ENCODE measurements at regions not wholly inside any gene's neighbourhood (a gene's known extent, or its start where the extent isn't known, plus 50 kb on each side); places are given as distances from the start of the nearest gene placed in this dataset.

GRCh38 chr1:25068829-25069228 is 138.8 kb upstream of the RUNX3 start:
- H3K9ac ChIP-seq (ENCODE audit: low read depth in 1 of 2, low read length in 2 of 2): no peak overlapping the region
- no peaks in the 10 kb centered on the region for H3K4me1 ChIP-seq (ENCODE audit: control insufficient read depth in 1 of 2, insufficient read depth in 2 of 2, low read length in 2 of 2)
- H3K4me3 ChIP-seq (ENCODE audit: low read depth in 1 of 2, low read length in 2 of 2): no peak overlapping the region
- H3K27ac ChIP-seq (ENCODE audit: low read depth, low read length): no peak overlapping the region
- H3K9me3 ChIP-seq (ENCODE audit: control insufficient read depth in 1 of 2, low read length in 2 of 2): no peaks in the 10 kb centered on the region
- H3K36me3 ChIP-seq (ENCODE audit: control insufficient read depth in 1 of 2, insufficient read depth in 2 of 2, low read length in 2 of 2): no peaks in the 10 kb centered on the region
- H3K27me3 ChIP-seq (ENCODE audit: control insufficient read depth in 1 of 2, insufficient read depth in 2 of 2, low read length in 2 of 2): no peaks in the 10 kb centered on the region

GRCh38 chr1:25068316-25068715 is 138.2 kb upstream of the RUNX3 start:
- Histone ChIP-seq H3K27me3 (ENCODE audit: control insufficient read depth in 1 of 2, insufficient read depth in 2 of 2, low read length in 2 of 2) (no peaks in the 10 kb centered on the region), H3K9me3 (ENCODE audit: control insufficient read depth in 1 of 2, low read length in 2 of 2) (no peaks in the 10 kb centered on the region), H3K4me3 (ENCODE audit: low read depth in 1 of 2, low read length in 2 of 2) (no peak overlapping the region), H3K9ac (ENCODE audit: low read depth in 1 of 2, low read length in 2 of 2) (no peak overlapping the region), H3K4me1 (ENCODE audit: control insufficient read depth in 1 of 2, insufficient read depth in 2 of 2, low read length in 2 of 2) (no peaks in the 10 kb centered on the region), H3K27ac (ENCODE audit: low read depth, low read length) (no peak overlapping the region), H3K36me3 (ENCODE audit: control insufficient read depth in 1 of 2, insufficient read depth in 2 of 2, low read length in 2 of 2) (no peaks in the 10 kb centered on the region)

- no peak overlapping the region for H3K4me3 ChIP-seq (ENCODE audit: low read depth in 1 of 2, low read length in 2 of 2)
- no peaks in the 10 kb centered on the region for H3K27me3 ChIP-seq (ENCODE audit: control insufficient read depth in 1 of 2, insufficient read depth in 2 of 2, low read length in 2 of 2)
- H3K27ac ChIP-seq (ENCODE audit: low read depth, low read length): no peak overlapping the region
- H3K9ac ChIP-seq (ENCODE audit: low read depth in 1 of 2, low read length in 2 of 2): no peak overlapping the region
- no peaks in the 10 kb centered on the region for H3K36me3 ChIP-seq (ENCODE audit: control insufficient read depth in 1 of 2, insufficient read depth in 2 of 2, low read length in 2 of 2)
- no peaks in the 10 kb centered on the region for H3K9me3 ChIP-seq (ENCODE audit: control insufficient read depth in 1 of 2, low read length in 2 of 2)
- no peaks in the 10 kb centered on the region for H3K4me1 ChIP-seq (ENCODE audit: control insufficient read depth in 1 of 2, insufficient read depth in 2 of 2, low read length in 2 of 2)
Measured at GRCh38 chr1:25067518-25068251, 137.6 kb upstream of the RUNX3 start.

GRCh38 chr1:25066731-25067517 is 136.8 kb upstream of the RUNX3 start:
- no peaks in the 10 kb centered on the region for H3K27me3 ChIP-seq (ENCODE audit: control insufficient read depth in 1 of 2, insufficient read depth in 2 of 2, low read length in 2 of 2)
- no peaks in the 10 kb centered on the region for H3K36me3 ChIP-seq (ENCODE audit: control insufficient read depth in 1 of 2, insufficient read depth in 2 of 2, low read length in 2 of 2)
- H3K9me3 ChIP-seq (ENCODE audit: control insufficient read depth in 1 of 2, low read length in 2 of 2): no peaks in the 10 kb centered on the region
- H3K4me1 ChIP-seq (ENCODE audit: control insufficient read depth in 1 of 2, insufficient read depth in 2 of 2, low read length in 2 of 2): no peaks in the 10 kb centered on the region
- H3K9ac ChIP-seq (ENCODE audit: low read depth in 1 of 2, low read length in 2 of 2): no peak overlapping the region
- H3K4me3 ChIP-seq (ENCODE audit: low read depth in 1 of 2, low read length in 2 of 2): no peak overlapping the region
- no peak overlapping the region for H3K27ac ChIP-seq (ENCODE audit: low read depth, low read length)

- H3K27ac ChIP-seq (ENCODE audit: low read depth, low read length): no peak overlapping the region
- no peak overlapping the region for H3K9ac ChIP-seq (ENCODE audit: low read depth in 1 of 2, low read length in 2 of 2)
- no peaks in the 10 kb centered on the region for H3K9me3 ChIP-seq (ENCODE audit: control insufficient read depth in 1 of 2, low read length in 2 of 2)
- H3K4me3 ChIP-seq (ENCODE audit: low read depth in 1 of 2, low read length in 2 of 2): no peak overlapping the region
- H3K36me3 ChIP-seq (ENCODE audit: control insufficient read depth in 1 of 2, insufficient read depth in 2 of 2, low read length in 2 of 2): no peaks in the 10 kb centered on the region
- no peaks in the 10 kb centered on the region for H3K4me1 ChIP-seq (ENCODE audit: control insufficient read depth in 1 of 2, insufficient read depth in 2 of 2, low read length in 2 of 2)
- H3K27me3 ChIP-seq (ENCODE audit: control insufficient read depth in 1 of 2, insufficient read depth in 2 of 2, low read length in 2 of 2): no peaks in the 10 kb centered on the region
Measured at GRCh38 chr1:25066256-25066655, 136.2 kb upstream of the RUNX3 start.

- H3K9me3 ChIP-seq (ENCODE audit: control insufficient read depth in 1 of 2, low read length in 2 of 2): no peaks in the 10 kb centered on the region
- no peak overlapping the region for H3K27ac ChIP-seq (ENCODE audit: low read depth, low read length)
- H3K4me3 ChIP-seq (ENCODE audit: low read depth in 1 of 2, low read length in 2 of 2): no peak overlapping the region
- H3K27me3 ChIP-seq (ENCODE audit: control insufficient read depth in 1 of 2, insufficient read depth in 2 of 2, low read length in 2 of 2): no peaks in the 10 kb centered on the region
- H3K36me3 ChIP-seq (ENCODE audit: control insufficient read depth in 1 of 2, insufficient read depth in 2 of 2, low read length in 2 of 2): no peaks in the 10 kb centered on the region
- no peak overlapping the region for H3K9ac ChIP-seq (ENCODE audit: low read depth in 1 of 2, low read length in 2 of 2)
- no peaks in the 10 kb centered on the region for H3K4me1 ChIP-seq (ENCODE audit: control insufficient read depth in 1 of 2, insufficient read depth in 2 of 2, low read length in 2 of 2)
Measured at GRCh38 chr1:25065795-25066238, 135.7 kb upstream of the RUNX3 start.

- H3K27me3 ChIP-seq (ENCODE audit: control insufficient read depth in 1 of 2, insufficient read depth in 2 of 2, low read length in 2 of 2): no peaks in the 10 kb centered on the region
- no peak overlapping the region for H3K4me3 ChIP-seq (ENCODE audit: low read depth in 1 of 2, low read length in 2 of 2)
- no peaks in the 10 kb centered on the region for H3K9me3 ChIP-seq (ENCODE audit: control insufficient read depth in 1 of 2, low read length in 2 of 2)
- H3K27ac ChIP-seq (ENCODE audit: low read depth, low read length): no peak overlapping the region
- no peaks in the 10 kb centered on the region for H3K4me1 ChIP-seq (ENCODE audit: control insufficient read depth in 1 of 2, insufficient read depth in 2 of 2, low read length in 2 of 2)
- H3K9ac ChIP-seq (ENCODE audit: low read depth in 1 of 2, low read length in 2 of 2): no peak overlapping the region
- H3K36me3 ChIP-seq (ENCODE audit: control insufficient read depth in 1 of 2, insufficient read depth in 2 of 2, low read length in 2 of 2): no peaks in the 10 kb centered on the region
Measured at GRCh38 chr1:25065321-25065721, 135.2 kb upstream of the RUNX3 start.

GRCh38 chr1:25064465-25065240 is 134.6 kb upstream of the RUNX3 start:
- Histone ChIP-seq H3K4me3 (ENCODE audit: low read depth in 1 of 2, low read length in 2 of 2) (no peak overlapping the region), H3K36me3 (ENCODE audit: control insufficient read depth in 1 of 2, insufficient read depth in 2 of 2, low read length in 2 of 2) (no peaks in the 10 kb centered on the region)

GRCh38 chr1:25063591-25064416 is 133.7 kb upstream of the RUNX3 start:
- Histone ChIP-seq H3K4me3 (ENCODE audit: low read depth in 1 of 2, low read length in 2 of 2) (no peak overlapping the region), H3K36me3 (ENCODE audit: control insufficient read depth in 1 of 2, insufficient read depth in 2 of 2, low read length in 2 of 2) (no peaks in the 10 kb centered on the region), H3K27ac (ENCODE audit: low read depth, low read length) (no peak overlapping the region), H3K9ac (ENCODE audit: low read depth in 1 of 2, low read length in 2 of 2) (no peak overlapping the region), H3K4me1 (ENCODE audit: control insufficient read depth in 1 of 2, insufficient read depth in 2 of 2, low read length in 2 of 2) (no peaks in the 10 kb centered on the region), H3K9me3 (ENCODE audit: control insufficient read depth in 1 of 2, low read length in 2 of 2) (no peaks in the 10 kb centered on the region), H3K27me3 (ENCODE audit: control insufficient read depth in 1 of 2, insufficient read depth in 2 of 2, low read length in 2 of 2) (no peaks in the 10 kb centered on the region)

More at GRCh38 chr1:25064465-25065240, 134.6 kb upstream of the RUNX3 start:
- Histone ChIP-seq H3K27me3 (ENCODE audit: control insufficient read depth in 1 of 2, insufficient read depth in 2 of 2, low read length in 2 of 2) (no peaks in the 10 kb centered on the region), H3K27ac (ENCODE audit: low read depth, low read length) (no peak overlapping the region), H3K9me3 (ENCODE audit: control insufficient read depth in 1 of 2, low read length in 2 of 2) (no peaks in the 10 kb centered on the region), H3K4me1 (ENCODE audit: control insufficient read depth in 1 of 2, insufficient read depth in 2 of 2, low read length in 2 of 2) (no peaks in the 10 kb centered on the region), H3K9ac (ENCODE audit: low read depth in 1 of 2, low read length in 2 of 2) (no peak overlapping the region)

All from duodenal mucosa (tissue), 2 donors.